Astrocyte (in vitro differentiated cells and primary cell): ENCODE measurements at regions not wholly inside any gene's neighbourhood (a gene's known extent, or its start where the extent isn't known, plus 50 kb on each side); places are given as distances from the start of the nearest gene placed in this dataset.

Experiments used
- EZH2 ChIP-seq: IDR thresholded peaks from 2 replicates; pipeline ENCODE4 v1.6.1; 2012; ENCODE audit warnings: mild to moderate bottlenecking, low read length, inconsistent platforms; ENCODE audit not compliant: insufficient read depth
- TF ChIP-seq, protein P1 (sequence below): IDR thresholded peaks from 2 replicates; pipeline ENCODE4 v1.5.1; 2011; ENCODE audit warnings: low read depth, mild to moderate bottlenecking, inconsistent platforms, low read length, moderate library complexity; ENCODE audit not compliant: insufficient read depth

DNA sequence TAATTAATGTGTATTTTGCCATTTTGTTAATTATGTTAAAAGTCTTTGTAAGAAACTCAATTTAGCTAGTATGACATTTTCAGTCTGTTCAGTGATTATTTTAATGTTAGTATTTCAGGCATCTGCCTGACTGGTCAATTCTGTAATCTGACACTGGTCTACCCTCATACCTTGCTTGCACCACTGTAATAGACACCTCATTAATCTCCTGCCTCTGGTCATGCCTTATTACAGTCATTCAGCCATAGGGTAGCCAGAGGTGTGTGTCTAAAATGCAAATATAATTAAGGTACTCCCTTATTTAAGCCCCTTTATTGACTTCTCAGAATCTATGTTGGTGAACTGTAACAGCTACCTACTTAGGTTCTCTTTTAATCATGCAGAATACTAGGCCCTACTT lies 861.1 kb upstream of the IGFBP7 start:
- no peak for TF ChIP-seq EZH2
- TF ChIP-seq, protein P1, sequence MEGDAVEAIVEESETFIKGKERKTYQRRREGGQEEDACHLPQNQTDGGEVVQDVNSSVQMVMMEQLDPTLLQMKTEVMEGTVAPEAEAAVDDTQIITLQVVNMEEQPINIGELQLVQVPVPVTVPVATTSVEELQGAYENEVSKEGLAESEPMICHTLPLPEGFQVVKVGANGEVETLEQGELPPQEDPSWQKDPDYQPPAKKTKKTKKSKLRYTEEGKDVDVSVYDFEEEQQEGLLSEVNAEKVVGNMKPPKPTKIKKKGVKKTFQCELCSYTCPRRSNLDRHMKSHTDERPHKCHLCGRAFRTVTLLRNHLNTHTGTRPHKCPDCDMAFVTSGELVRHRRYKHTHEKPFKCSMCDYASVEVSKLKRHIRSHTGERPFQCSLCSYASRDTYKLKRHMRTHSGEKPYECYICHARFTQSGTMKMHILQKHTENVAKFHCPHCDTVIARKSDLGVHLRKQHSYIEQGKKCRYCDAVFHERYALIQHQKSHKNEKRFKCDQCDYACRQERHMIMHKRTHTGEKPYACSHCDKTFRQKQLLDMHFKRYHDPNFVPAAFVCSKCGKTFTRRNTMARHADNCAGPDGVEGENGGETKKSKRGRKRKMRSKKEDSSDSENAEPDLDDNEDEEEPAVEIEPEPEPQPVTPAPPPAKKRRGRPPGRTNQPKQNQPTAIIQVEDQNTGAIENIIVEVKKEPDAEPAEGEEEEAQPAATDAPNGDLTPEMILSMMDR, result no peak
